ENCODE measurements at regions not wholly inside any gene's neighbourhood (a gene's known extent, or its start where the extent isn't known, plus 50 kb on each side); places are given as distances from the start of the nearest gene placed in this dataset.

- no peak overlapping the region for H3K27ac ChIP-seq
- TF ChIP-seq POLR2AphosphoS5 (IDR thresholded peaks at IDR 0.05) (no peak), EP300 (IDR thresholded peaks at IDR 0.05) (no peak), POLR2A (IDR thresholded peaks at IDR 0.05) (no peak), CTCF (IDR thresholded peaks at IDR 0.05) (no peak)
- H3K4me3 ChIP-seq: no peak overlapping the region
- DNase-seq: no peak
- peaks cover 0 to 9% (median 4%) of the 10 kb centered on the region in 4 donors for H3K36me3 ChIP-seq
- peaks cover 0 to 5% (median 2%) of the 10 kb centered on the region in 4 donors for H3K9me3 ChIP-seq
- intact Hi-C loops (cut with DNase I; ENCODE audit: low total_unique reads): no loop called here
- 92 to 98% (median 93%) methylated on average over 2 of the region's 2 CpGs for WGBS, 5 donors
- no peaks in the 10 kb centered on the region for H3K4me1 ChIP-seq
- no peaks in the 10 kb centered on the region for H3K27me3 ChIP-seq
Observed at GRCh38 chr2:186113284-186113683, 372.8 kb upstream of the ZC3H15 start.

GRCh38 chr2:186125156-186125555 is 360.9 kb upstream of the ZC3H15 start:
- no peak for TF ChIP-seq POLR2A (IDR thresholded peaks at IDR 0.05)
- no peak for TF ChIP-seq CTCF (IDR thresholded peaks at IDR 0.05)
- no peak for TF ChIP-seq EP300 (IDR thresholded peaks at IDR 0.05)
- no peak for TF ChIP-seq POLR2AphosphoS5 (IDR thresholded peaks at IDR 0.05)
- Histone ChIP-seq H3K9me3 (no peaks in the 10 kb centered on the region), H3K4me1 (peaks cover 0 to 12% (median 3%) of the 10 kb centered on the region in 4 donors), H3K27me3 (no peaks in the 10 kb centered on the region), H3K36me3 (no peaks in the 10 kb centered on the region), H3K27ac (no peak overlapping the region), H3K4me3 (no peak overlapping the region)
- intact Hi-C loops (cut with DNase I; ENCODE audit: low total_unique reads): no loop called here
- no peak for DNase-seq

GRCh38 chr2:186125625-186126024 is 360.4 kb upstream of the ZC3H15 start:
- Histone ChIP-seq H3K27me3 (no peaks in the 10 kb centered on the region), H3K4me3 (no peak overlapping the region), H3K4me1 (peaks cover 0 to 16% (median 4%) of the 10 kb centered on the region in 4 donors), H3K27ac (no peak overlapping the region), H3K36me3 (no peaks in the 10 kb centered on the region), H3K9me3 (no peaks in the 10 kb centered on the region)
- intact Hi-C loops (cut with DNase I; ENCODE audit: low total_unique reads): no loop called here
- no peak for DNase-seq
- WGBS, 5 donors: 19 to 38% (median 23%) methylated on average over 1 of the region's 1 CpG
- no peak for TF ChIP-seq EP300 (IDR thresholded peaks at IDR 0.05)
- no peak for TF ChIP-seq POLR2AphosphoS5 (IDR thresholded peaks at IDR 0.05)
- TF ChIP-seq CTCF (IDR thresholded peaks at IDR 0.05): no peak
- no peak for TF ChIP-seq POLR2A (IDR thresholded peaks at IDR 0.05)

- H3K4me1 ChIP-seq: peaks cover 0 to 17% (median 4%) of the 10 kb centered on the region in 4 donors
- TF ChIP-seq EP300 (IDR thresholded peaks at IDR 0.05): no peak
- TF ChIP-seq POLR2A (IDR thresholded peaks at IDR 0.05): no peak
- no peak for TF ChIP-seq CTCF (IDR thresholded peaks at IDR 0.05)
- no peak for TF ChIP-seq POLR2AphosphoS5 (IDR thresholded peaks at IDR 0.05)
- no peak overlapping the region for H3K27ac ChIP-seq
- no peak overlapping the region for H3K4me3 ChIP-seq
- no peaks in the 10 kb centered on the region for H3K36me3 ChIP-seq
- DNase-seq: peak in 1 of 2 donors; percentile 5
- intact Hi-C loops (cut with DNase I; ENCODE audit: low total_unique reads): no loop called here
- no peaks in the 10 kb centered on the region for H3K27me3 ChIP-seq
- no peaks in the 10 kb centered on the region for H3K9me3 ChIP-seq
Observed at GRCh38 chr2:186126181-186126580, 359.9 kb upstream of the ZC3H15 start.
